Body of pancreas (tissue), 4 donors: ENCODE measurements at regions not wholly inside any gene's neighbourhood (a gene's known extent, or its start where the extent isn't known, plus 50 kb on each side); places are given as distances from the start of the nearest gene placed in this dataset.

ENCODE experiments used
- POLR2A ChIP-seq, 3 donors: fragments of 450-650 bp; IDR thresholded peaks; one replicate each; pipeline ENCODE4 v1.6.1; 2016; ENCODE audit warnings: antibody characterized with exemption in 3 of 3, mild to moderate bottlenecking in 2 of 3
- TF ChIP-seq, protein P1 (sequence below), 7 experiments: fragments of 450-650 bp in 4 of 7; fragments of 200-600 bp in 3 of 7; sonication (generic) in 3 of 7; IDR thresholded peaks; one replicate each; pipeline ENCODE4 v1.5.1; 2016 to 2019; ENCODE audit warnings: antibody characterized with exemption in 7 of 7

DNA sequence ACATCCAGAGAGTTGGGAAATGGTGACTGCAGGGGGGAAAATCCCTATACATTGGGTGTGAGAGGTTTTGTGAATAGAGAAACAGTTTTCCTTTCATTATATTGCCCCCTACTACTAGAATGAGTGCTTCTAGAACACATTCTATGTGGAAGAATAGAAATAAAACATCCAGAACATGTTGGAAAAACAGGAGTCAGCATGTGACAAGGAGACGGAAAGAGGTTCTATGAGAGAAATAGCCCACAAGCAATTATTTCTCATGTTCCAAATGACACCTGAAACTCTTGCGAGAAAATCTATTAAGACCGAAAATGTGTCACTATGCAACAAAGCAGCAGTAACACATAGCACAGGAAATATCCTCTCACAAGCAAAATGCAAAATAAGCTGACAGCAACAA, 202.7 kb upstream of the SPOPL start:
- TF ChIP-seq, protein P1, sequence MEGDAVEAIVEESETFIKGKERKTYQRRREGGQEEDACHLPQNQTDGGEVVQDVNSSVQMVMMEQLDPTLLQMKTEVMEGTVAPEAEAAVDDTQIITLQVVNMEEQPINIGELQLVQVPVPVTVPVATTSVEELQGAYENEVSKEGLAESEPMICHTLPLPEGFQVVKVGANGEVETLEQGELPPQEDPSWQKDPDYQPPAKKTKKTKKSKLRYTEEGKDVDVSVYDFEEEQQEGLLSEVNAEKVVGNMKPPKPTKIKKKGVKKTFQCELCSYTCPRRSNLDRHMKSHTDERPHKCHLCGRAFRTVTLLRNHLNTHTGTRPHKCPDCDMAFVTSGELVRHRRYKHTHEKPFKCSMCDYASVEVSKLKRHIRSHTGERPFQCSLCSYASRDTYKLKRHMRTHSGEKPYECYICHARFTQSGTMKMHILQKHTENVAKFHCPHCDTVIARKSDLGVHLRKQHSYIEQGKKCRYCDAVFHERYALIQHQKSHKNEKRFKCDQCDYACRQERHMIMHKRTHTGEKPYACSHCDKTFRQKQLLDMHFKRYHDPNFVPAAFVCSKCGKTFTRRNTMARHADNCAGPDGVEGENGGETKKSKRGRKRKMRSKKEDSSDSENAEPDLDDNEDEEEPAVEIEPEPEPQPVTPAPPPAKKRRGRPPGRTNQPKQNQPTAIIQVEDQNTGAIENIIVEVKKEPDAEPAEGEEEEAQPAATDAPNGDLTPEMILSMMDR (IDR thresholded peaks at IDR 0.05), result no peak
- TF ChIP-seq POLR2A (IDR thresholded peaks at IDR 0.05), result no peak
